Fibroblast of skin of right quadriceps (primary cell): ENCODE measurements at regions not wholly inside any gene's neighbourhood (a gene's known extent, or its start where the extent isn't known, plus 50 kb on each side); places are given as distances from the start of the nearest gene placed in this dataset.
A peak's percentile ranks its signal among the peaks of the same experiment; 100 is the strongest.
"Not testable (repeated sequence)": the region's sequence is repeated elsewhere in the genome, so short reads cannot be mapped to it uniquely, and the experiment has no call there.

Experiments used
- DNase-seq: peaks from one replicate; pipeline ENCODE4 v3.0.0-alpha.2; 2013

DNA sequence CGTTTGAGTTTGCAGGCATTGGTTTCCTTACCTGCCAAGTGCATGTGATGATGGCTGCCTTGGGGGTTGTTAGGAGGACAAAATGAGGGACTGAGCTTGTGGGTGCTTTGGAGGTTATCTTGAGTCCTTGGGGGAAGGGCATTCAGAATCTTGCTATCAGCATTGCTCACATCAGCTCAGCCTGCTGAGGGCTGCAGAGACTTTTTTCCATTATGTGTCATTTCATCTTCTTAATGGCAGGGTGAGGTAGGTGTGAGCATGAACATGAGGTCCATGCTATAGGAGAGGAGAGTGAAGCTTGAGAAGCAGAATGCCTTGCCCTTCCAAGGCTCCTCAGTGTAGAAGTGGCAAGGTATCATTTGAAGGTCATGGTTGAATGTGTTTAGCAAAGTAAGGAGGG lies 112.3 kb downstream of the MIAT start:
- no peak for DNase-seq

GRCh38 chr22:26770624-26771023 lies 113.2 kb downstream of the MIAT start:
- peak; percentile 55 for DNase-seq

GRCh38 chr22:26773054-26773453 lies 115.7 kb downstream of the MIAT start:
- not testable (repeated sequence) for DNase-seq

DNA sequence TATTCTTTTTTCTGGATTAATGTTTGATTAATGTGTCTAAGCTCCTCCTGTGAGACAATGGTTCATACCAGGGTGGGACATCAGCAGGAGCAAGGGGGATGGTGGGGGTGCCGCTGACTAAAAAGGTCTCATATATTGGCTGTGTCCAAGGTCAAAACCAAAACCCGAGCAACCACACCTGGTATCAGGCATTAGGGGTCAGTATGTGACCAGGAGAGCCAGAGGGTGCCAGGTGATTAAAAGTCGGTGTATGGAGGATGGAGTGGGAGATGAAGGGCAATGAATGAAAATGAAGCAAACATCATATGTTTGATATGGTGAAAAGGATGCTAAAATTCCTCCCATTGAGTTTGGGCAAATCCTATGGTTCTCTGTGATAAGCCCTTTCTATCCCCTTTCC lies 118.0 kb downstream of the MIAT start:
- no peak for DNase-seq

- no peak for DNase-seq
These were observed 119.9 kb downstream of the MIAT start for GRCh38 chr22:26777156-26777801.

- DNase-seq: no peak
These were observed 121.0 kb downstream of the MIAT start for GRCh38 chr22:26778372-26778771.

- no peak for DNase-seq
These were observed 121.7 kb downstream of the MIAT start for GRCh38 chr22:26779108-26779507.

DNA sequence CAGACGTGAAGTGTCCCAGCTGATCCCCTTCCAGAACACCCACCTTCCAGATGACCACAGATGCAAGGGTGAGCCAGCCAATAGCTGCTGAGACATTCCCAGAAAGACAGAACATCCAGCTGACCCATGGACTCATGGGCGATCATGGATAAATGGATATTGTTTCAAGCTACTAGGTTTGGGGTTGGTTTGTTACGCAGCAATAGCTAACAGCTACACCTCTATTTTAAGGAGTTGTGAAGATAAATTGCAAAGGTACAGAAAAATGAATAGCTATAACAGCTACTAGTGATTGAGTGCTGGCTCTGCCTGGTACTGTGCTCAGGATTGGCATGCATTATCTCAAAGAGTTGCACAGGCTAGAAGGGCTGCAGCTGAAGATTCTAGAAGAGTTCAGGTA lies 122.5 kb downstream of the MIAT start:
- DNase-seq: no peak

GRCh38 chr22:26780521-26780920 lies 123.1 kb downstream of the MIAT start:
- no peak for DNase-seq

- no peak for DNase-seq
These were observed 123.7 kb downstream of the MIAT start for GRCh38 chr22:26781062-26781461.

- DNase-seq: no peak
These were observed 124.2 kb downstream of the MIAT start for GRCh38 chr22:26781596-26781995.

GRCh38 chr22:26783885-26784284 lies 126.5 kb downstream of the MIAT start:
- DNase-seq: no peak

GRCh38 chr22:26784772-26785171 lies 127.4 kb downstream of the MIAT start:
- DNase-seq: no peak

- no peak for DNase-seq
These were observed 128.5 kb downstream of the MIAT start for GRCh38 chr22:26785932-26786331.

DNA sequence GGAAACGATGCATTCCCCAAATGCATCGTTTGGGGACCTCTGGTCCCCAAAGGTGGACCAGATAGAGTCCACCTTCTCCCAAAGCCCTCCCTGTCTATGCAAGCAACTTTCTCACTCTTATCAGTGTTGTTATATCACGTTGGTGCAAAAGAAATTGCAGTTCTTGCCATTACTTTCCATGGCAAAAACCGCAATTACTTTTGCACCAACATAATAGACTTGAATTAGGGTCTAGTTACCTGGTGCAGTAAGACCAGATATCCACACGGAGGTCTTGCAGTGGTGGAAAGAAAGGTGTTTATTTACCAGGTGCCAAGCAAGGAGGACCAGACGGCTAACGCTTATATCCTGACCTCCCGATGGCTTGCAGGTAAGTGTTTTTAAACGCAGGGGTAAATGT lies 129.0 kb downstream of the MIAT start:
- no peak for DNase-seq

GRCh38 chr22:26789951-26790350 lies 132.6 kb downstream of the MIAT start:
- DNase-seq: no peak

GRCh38 chr22:26792522-26792921 lies 135.1 kb downstream of the MIAT start:
- no peak for DNase-seq

- DNase-seq: no peak
These were observed 139.4 kb downstream of the MIAT start for GRCh38 chr22:26796785-26797184.

DNA sequence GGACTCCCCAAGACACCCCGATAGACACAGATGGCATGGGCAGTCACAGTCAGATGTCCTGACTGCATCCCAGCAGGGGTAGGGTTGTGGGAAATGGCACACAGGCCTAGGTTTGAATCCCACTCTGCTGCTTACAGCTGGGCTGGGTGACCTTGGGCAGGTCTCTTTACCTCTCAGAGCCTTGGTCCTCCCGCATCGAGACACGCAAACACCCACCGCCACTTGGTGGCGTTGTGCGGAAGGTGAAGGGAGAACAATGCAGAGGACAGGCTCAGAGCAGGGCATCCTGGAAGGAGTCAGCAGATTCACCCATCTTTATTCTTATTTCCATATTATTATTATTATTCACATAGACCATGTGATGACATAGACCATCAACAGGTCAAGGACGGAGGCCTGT lies 140.5 kb downstream of the MIAT start:
- no peak for DNase-seq

- DNase-seq: no peak
These were observed 141.2 kb downstream of the MIAT start for GRCh38 chr22:26798462-26799065.

DNA sequence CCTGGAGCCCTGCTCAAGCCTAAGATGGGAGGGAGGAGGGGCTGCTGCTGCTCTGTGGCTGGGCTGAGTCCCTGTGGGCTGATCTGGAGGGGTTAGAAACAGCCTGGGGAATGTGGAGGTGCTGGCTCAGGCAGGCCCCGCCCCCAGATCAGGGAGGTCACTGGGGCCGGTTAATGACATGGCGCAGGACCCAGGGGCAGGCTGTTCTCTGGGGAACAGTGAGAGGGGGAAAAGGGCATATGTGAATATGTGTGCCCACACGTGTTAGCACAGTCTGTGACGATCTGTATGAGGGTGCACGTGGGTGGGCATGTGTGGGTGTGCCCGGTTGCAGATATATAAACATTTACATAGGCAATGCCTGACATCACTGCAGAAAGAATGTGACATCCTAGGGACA lies 143.5 kb downstream of the MIAT start:
- peak; percentile 34 for DNase-seq

GRCh38 chr22:26801449-26801848 lies 144.1 kb downstream of the MIAT start:
- no peak for DNase-seq

GRCh38 chr22:26804315-26804714 lies 146.9 kb downstream of the MIAT start:
- DNase-seq: no peak

DNA sequence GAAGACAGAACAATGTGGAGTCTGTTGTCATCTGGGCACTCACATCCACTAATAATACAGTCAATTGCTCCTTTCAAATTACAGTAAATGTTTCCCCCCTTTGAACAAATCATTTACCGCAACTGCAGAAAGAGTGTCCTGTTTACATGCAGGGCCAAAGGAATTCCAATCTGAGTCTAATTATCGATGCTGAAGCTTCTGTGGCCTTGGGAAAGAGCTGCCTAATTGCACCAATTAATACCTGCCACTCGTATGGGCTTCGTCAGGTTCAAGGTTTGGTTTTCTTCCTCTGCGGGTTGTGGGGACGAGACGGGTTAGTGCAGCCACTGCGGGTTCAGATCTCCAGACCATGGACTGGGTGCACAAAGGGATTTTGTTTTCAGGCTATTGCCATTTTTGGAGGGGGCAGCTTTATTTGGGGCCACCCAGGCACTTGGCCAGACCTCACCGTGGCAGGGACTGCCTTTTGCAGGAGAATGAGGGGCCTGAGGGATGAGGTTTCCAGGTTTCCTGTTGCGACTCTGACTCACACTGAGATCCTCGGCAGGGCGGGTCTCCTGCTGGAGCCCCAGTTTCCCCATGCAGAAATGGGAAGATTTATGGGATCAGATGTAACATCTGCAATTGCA lies 147.6 kb downstream of the MIAT start:
- peak; percentile 75 for DNase-seq
